ENCODE measurements at regions not wholly inside any gene's neighbourhood (a gene's known extent, or its start where the extent isn't known, plus 50 kb on each side); places are given as distances from the start of the nearest gene placed in this dataset.

- no peak overlapping the region for H3K4me3 ChIP-seq (replicated peaks; ENCODE audit: low read depth, low read length)
- TF ChIP-seq CTCF (IDR thresholded peaks at IDR 0.05; ENCODE audit: low read depth, low read length, missing control alignments): no peak
- no peak for DNase-seq (ENCODE audit: extremely low read depth, low read depth)
These were observed 386.6 kb upstream of the RPS23 start for GRCh38 chr5:82664732-82665131.

GRCh38 chr5:82663225-82663624 is 385.1 kb upstream of the RPS23 start:
- H3K4me3 ChIP-seq (replicated peaks; ENCODE audit: low read depth, low read length): no peak overlapping the region
- TF ChIP-seq CTCF (IDR thresholded peaks at IDR 0.05; ENCODE audit: low read depth, low read length, missing control alignments): no peak
- DNase-seq (ENCODE audit: extremely low read depth, low read depth): no peak

GRCh38 chr5:82662340-82662739 is 384.2 kb upstream of the RPS23 start:
- DNase-seq (ENCODE audit: extremely low read depth, low read depth): no peak
- TF ChIP-seq CTCF (IDR thresholded peaks at IDR 0.05; ENCODE audit: low read depth, low read length, missing control alignments): no peak
- H3K4me3 ChIP-seq (replicated peaks; ENCODE audit: low read depth, low read length): no peak overlapping the region

GRCh38 chr5:82661933-82662332 is 383.8 kb upstream of the RPS23 start:
- no peak for TF ChIP-seq CTCF (IDR thresholded peaks at IDR 0.05; ENCODE audit: low read depth, low read length, missing control alignments)
- no peak for DNase-seq (ENCODE audit: extremely low read depth, low read depth)

GRCh38 chr5:82661462-82661861 is 383.3 kb upstream of the RPS23 start:
- no peak for DNase-seq (ENCODE audit: extremely low read depth, low read depth)
- no peak for TF ChIP-seq CTCF (IDR thresholded peaks at IDR 0.05; ENCODE audit: low read depth, low read length, missing control alignments)
- H3K4me3 ChIP-seq (replicated peaks; ENCODE audit: low read depth, low read length): no peak overlapping the region

More at GRCh38 chr5:82661933-82662332, 383.8 kb upstream of the RPS23 start:
- no peak overlapping the region for H3K4me3 ChIP-seq (replicated peaks; ENCODE audit: low read depth, low read length)

GRCh38 chr5:82659115-82659514 is 381.0 kb upstream of the RPS23 start:
- H3K4me3 ChIP-seq (replicated peaks; ENCODE audit: low read depth, low read length): no peak overlapping the region
- TF ChIP-seq CTCF (IDR thresholded peaks at IDR 0.05; ENCODE audit: low read depth, low read length, missing control alignments): no peak
- no peak for DNase-seq (ENCODE audit: extremely low read depth, low read depth)

GRCh38 chr5:82657033-82657699 is 379.0 kb upstream of the RPS23 start:
- no peak overlapping the region for H3K4me3 ChIP-seq (replicated peaks; ENCODE audit: low read depth, low read length)
- no peak for DNase-seq (ENCODE audit: extremely low read depth, low read depth)
- no peak for TF ChIP-seq CTCF (IDR thresholded peaks at IDR 0.05; ENCODE audit: low read depth, low read length, missing control alignments)
